Heart right ventricle (tissue), 16 donors: ENCODE measurements at regions not wholly inside any gene's neighbourhood (a gene's known extent, or its start where the extent isn't known, plus 50 kb on each side); places are given as distances from the start of the nearest gene placed in this dataset.

Experiments
- ATAC-seq, 8 donors: fragments of 200-7000 bp; cut with Tn5 transposase; one replicate each; pipeline ENCODE4 v1.9.1; 2020; ENCODE audit warnings: mild to moderate bottlenecking in 8 of 8, moderate library complexity in 8 of 8, moderate number of reproducible peaks in 1 of 8
- DNase-seq, 2 donors: peaks; one replicate each; pipeline ENCODE4 v3.0.0-alpha.2; 2020
- H3K27ac ChIP-seq, 10 donors: fragments of 200-600 bp; sonication (generic) in 2 of 10; one replicate each; pipeline versions ENCODE4 v1.5.0 to v1.8.0; 2020 to 2022; ENCODE audit warnings: mild to moderate bottlenecking in 3 of 10
- H3K27me3 ChIP-seq, 7 donors: fragments of 200-600 bp; one replicate each; pipeline ENCODE4 v1.8.0; 2021 to 2022; ENCODE audit warnings: mild to moderate bottlenecking in 2 of 7
- H3K36me3 ChIP-seq, 9 donors: fragments of 200-600 bp; sonication (generic) in 1 of 9; one replicate each; pipeline versions ENCODE4 v1.5.0 to v1.8.0; 2020 to 2022; ENCODE audit warnings: mild to moderate bottlenecking in 2 of 9
- H3K4me1 ChIP-seq, 9 donors: fragments of 200-600 bp; sonication (generic) in 1 of 9; one replicate each; pipeline versions ENCODE4 v1.5.0 to v1.8.0; 2020 to 2022; ENCODE audit warnings: mild to moderate bottlenecking in 4 of 9
- H3K4me3 ChIP-seq, 10 donors: fragments of 200-600 bp; sonication (generic) in 2 of 10; one replicate each; pipeline versions ENCODE4 v1.5.0 to v1.8.0; 2020 to 2022; ENCODE audit warnings: mild to moderate bottlenecking in 7 of 10, moderate library complexity in 2 of 10
- H3K9me3 ChIP-seq, 11 donors: fragments of 200-600 bp in 10 of 11; sonication (generic) in 2 of 11; one replicate each; pipeline versions ENCODE4 v1.5.0 to v1.8.0; 2013 to 2022; ENCODE audit warnings: mild to moderate bottlenecking in 2 of 11, control low read depth in 1 of 11, moderate library complexity in 1 of 11
- WGBS, 2 donors: extraction: QIAGEN DNeasy Blood & Tissue Kit; methylation state at CpG; one replicate each; pipeline ENCODE4 v1.1.7; 2013; ENCODE audit warnings: inconsistent platforms in 1 of 2; 5-methylcytosine and 5-hydroxymethylcytosine counted together
- intact Hi-C, 10 donors: fragments of 100-400 bp; cut with DNase I; formaldehyde crosslinking; loops; one replicate each; pipeline versions ENCODE4 v1.11.1 to v1.14.2; 2022
- TF ChIP-seq, protein P1 (sequence below), 9 donors: fragments of 200-600 bp; sonication (generic) in 2 of 9; IDR thresholded peaks; one replicate each; pipeline versions ENCODE4 v1.5.0 to v1.8.0; 2021 to 2022; ENCODE audit warnings: antibody characterized with exemption in 9 of 9, mild to moderate bottlenecking in 5 of 9, moderate library complexity in 1 of 9
- donor health status: Arrhythmogenic right ventricular cardiomyopathy.
- donor health status: ischemic (EF 13 %, LVEDD 7.1; RV severe dilation, severe dysfunction).
- donor health status: healthy with polysubstance abuse.
- donor health status: DM: no; HTN: yes; CAD: no.
- donor health status: DM: no; HTN: no; CAD: no.
- donor health status: ischemic (EF 25% LVEDD 6.9; RV normal size, moderate dysfunction).
- donor health status: ischemic (EF 25% LVEDD 5.7; RV mildly dilated, moderate dysfunction).
- donor health status: healthy.
- donor health status: DM: yes; HTN: yes; CAD: no.
- donor health status: Ischemic cardiomyopathy.
- donor health status: ischemic (EF 35%, LVEDD 5.7; RV mildly dilated, moderate dysfunction).
- donor health status: nonischemic (EF 11% LVEDD 7.7; RV severe dilation, severe dysfunction).
- donor health status: DM: yes; HTN: yes; CAD: no.
- donor health status: PGD.
- donor health status: ischemic (EF 29% LVEDD 5.4; RV normal size, mild dysfunction).
- donor health status: nonischemic (EF 23%, LVEDD 6.1; RV moderate dilation, normal function).

- no peak overlapping the region for H3K27ac ChIP-seq
- TF ChIP-seq, protein P1, sequence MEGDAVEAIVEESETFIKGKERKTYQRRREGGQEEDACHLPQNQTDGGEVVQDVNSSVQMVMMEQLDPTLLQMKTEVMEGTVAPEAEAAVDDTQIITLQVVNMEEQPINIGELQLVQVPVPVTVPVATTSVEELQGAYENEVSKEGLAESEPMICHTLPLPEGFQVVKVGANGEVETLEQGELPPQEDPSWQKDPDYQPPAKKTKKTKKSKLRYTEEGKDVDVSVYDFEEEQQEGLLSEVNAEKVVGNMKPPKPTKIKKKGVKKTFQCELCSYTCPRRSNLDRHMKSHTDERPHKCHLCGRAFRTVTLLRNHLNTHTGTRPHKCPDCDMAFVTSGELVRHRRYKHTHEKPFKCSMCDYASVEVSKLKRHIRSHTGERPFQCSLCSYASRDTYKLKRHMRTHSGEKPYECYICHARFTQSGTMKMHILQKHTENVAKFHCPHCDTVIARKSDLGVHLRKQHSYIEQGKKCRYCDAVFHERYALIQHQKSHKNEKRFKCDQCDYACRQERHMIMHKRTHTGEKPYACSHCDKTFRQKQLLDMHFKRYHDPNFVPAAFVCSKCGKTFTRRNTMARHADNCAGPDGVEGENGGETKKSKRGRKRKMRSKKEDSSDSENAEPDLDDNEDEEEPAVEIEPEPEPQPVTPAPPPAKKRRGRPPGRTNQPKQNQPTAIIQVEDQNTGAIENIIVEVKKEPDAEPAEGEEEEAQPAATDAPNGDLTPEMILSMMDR (IDR thresholded peaks at IDR 0.05): no peak
- H3K4me3 ChIP-seq: no peak overlapping the region
- 69 to 76% methylated on average over 2 of the region's 2 CpGs for WGBS, 2 donors
- peaks cover 0 to 3% (median 0%) of the 10 kb centered on the region in 9 donors for H3K4me1 ChIP-seq
- intact Hi-C loops: no loop called here
- DNase-seq (no peak), ATAC-seq (no peak)
- H3K27me3 ChIP-seq: no peaks in the 10 kb centered on the region
- H3K9me3 ChIP-seq: peaks cover 0 to 3% (median 0%) of the 10 kb centered on the region in 11 donors
- no peaks in the 10 kb centered on the region for H3K36me3 ChIP-seq
Measured at GRCh38 chr4:100828986-100829685, 311.3 kb upstream of the EMCN start.

GRCh38 chr4:100828364-100828763, 310.5 kb upstream of the EMCN start:
- TF ChIP-seq, protein P1 (IDR thresholded peaks at IDR 0.05): no peak
- intact Hi-C loops: no loop called here
- no peak for ATAC-seq
- no peak overlapping the region for H3K27ac ChIP-seq
- H3K9me3 ChIP-seq: peaks cover 0 to 3% (median 0%) of the 10 kb centered on the region in 11 donors
- H3K36me3 ChIP-seq: no peaks in the 10 kb centered on the region
- no peaks in the 10 kb centered on the region for H3K27me3 ChIP-seq
- H3K4me1 ChIP-seq: peaks cover 0 to 3% (median 0%) of the 10 kb centered on the region in 9 donors
- 51 to 71% methylated on average over 3 of the region's 3 CpGs for WGBS, 2 donors
- no peak overlapping the region for H3K4me3 ChIP-seq
- DNase-seq: no peak

DNA sequence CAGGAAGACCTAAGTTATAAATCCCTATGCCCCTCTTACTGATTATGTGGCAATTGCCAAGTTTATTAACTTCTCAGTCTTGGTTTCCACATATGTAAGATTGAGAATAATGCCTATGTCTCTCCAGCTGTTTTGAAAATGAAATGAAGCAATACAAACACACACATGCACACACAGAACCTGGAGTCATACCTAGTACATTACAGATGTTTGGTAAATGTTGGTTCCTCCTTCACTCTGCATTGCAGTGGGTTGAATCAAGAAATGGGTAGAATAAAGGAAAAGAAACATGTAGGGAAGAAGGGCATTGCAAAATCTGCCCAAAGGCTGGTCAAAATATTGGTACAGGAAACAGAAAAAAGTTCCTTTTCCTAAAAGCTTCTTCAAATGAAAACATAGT, 309.9 kb upstream of the EMCN start:
- no peak overlapping the region for H3K27ac ChIP-seq
- intact Hi-C loops: no loop called here
- no peak for DNase-seq
- peaks cover 0 to 3% (median 0%) of the 10 kb centered on the region in 9 donors for H3K4me1 ChIP-seq
- no peaks in the 10 kb centered on the region for H3K36me3 ChIP-seq
- H3K9me3 ChIP-seq: peaks cover 0 to 3% (median 0%) of the 10 kb centered on the region in 11 donors
- no peak overlapping the region for H3K4me3 ChIP-seq
- TF ChIP-seq, protein P1 (IDR thresholded peaks at IDR 0.05): no peak
- no peak for ATAC-seq
- H3K27me3 ChIP-seq: no peaks in the 10 kb centered on the region

GRCh38 chr4:100826808-100827548, 309.2 kb upstream of the EMCN start:
- Histone ChIP-seq H3K4me3 (no peak overlapping the region), H3K9me3 (no peaks in the 10 kb centered on the region), H3K27me3 (no peaks in the 10 kb centered on the region), H3K36me3 (no peaks in the 10 kb centered on the region), H3K4me1 (peaks cover 0 to 3% (median 0%) of the 10 kb centered on the region in 9 donors), H3K27ac (no peak overlapping the region)
- TF ChIP-seq, protein P1 (IDR thresholded peaks at IDR 0.05): no peak
- ATAC-seq (no peak), DNase-seq (no peak)
- WGBS, 2 donors: 71 to 80% methylated on average over 7 of the region's 7 CpGs
- intact Hi-C loops: no loop called here
